A549 (cell line): ENCODE measurements at regions not wholly inside any gene's neighbourhood (a gene's known extent, or its start where the extent isn't known, plus 50 kb on each side); places are given as distances from the start of the nearest gene placed in this dataset.

ENCODE experiments used
- ATAC-seq, 2 experiments: fragments of 200-7000 bp in 1 of 2; fragments of >200 bp in 1 of 2; cut with Nextera tagmentation in 1 of 2; cut with Tn5 transposase in 1 of 2; 3 replicates each; pipeline versions ENCODE4 v1.8.0 to v1.9.1; 2018 to 2020; ENCODE audit warnings: mild to moderate bottlenecking in 1 of 2, moderate library complexity in 1 of 2
- CTCF ChIA-PET: fragments of 300-600 bp; sonication (Branson Sonifier 250); formaldehyde crosslinking; extraction: SDS; loops from one replicate; lab custom pipeline; 2021; ENCODE audit warnings: antibody characterized with exemption, inconsistent platforms; lab: Yijun Ruan, JAX
- POLR2A ChIA-PET: fragments of 350-600 bp; formaldehyde crosslinking; extraction: SDS; loops from one replicate; lab custom pipeline; 2021; ENCODE audit warnings: antibody characterized with exemption, inconsistent platforms; lab: Yijun Ruan, JAX
- DNase-seq, 2 experiments: peaks; one replicate each; pipeline versions ENCODE4 v3.0.0 to v3.0.0-alpha.2; 2011 to 2016; ENCODE audit warnings: low read depth in 1 of 2, low spot score in 1 of 2
- FAIRE-seq: peaks from 2 replicates; lab custom pipeline; 2011; peaks lifted over from hg19 to GRCh38; lab: Jason Lieb, UNC
- H3K27ac ChIP-seq, 2 experiments: fragments of >200 bp; sonication (Bioruptor Twin); formaldehyde crosslinking; 3 replicates each; pipeline ENCODE4 v1.5.1; 2016 to 2017
- H3K4me1 ChIP-seq: fragments of >200 bp; sonication (Bioruptor Twin); formaldehyde crosslinking; 3 replicates; pipeline ENCODE4 v1.6.1; 2016
- H3K4me2 ChIP-seq: fragments of >200 bp; sonication (Bioruptor Twin); formaldehyde crosslinking; 3 replicates; pipeline ENCODE4 v1.6.1; 2016
- H3K4me3 ChIP-seq: fragments of >200 bp; sonication (Bioruptor Twin); formaldehyde crosslinking; 3 replicates; pipeline ENCODE4 v1.5.1; 2016
- H3K9me3 ChIP-seq: fragments of >200 bp; sonication (Bioruptor Twin); formaldehyde crosslinking; 3 replicates; pipeline ENCODE4 v1.6.1; 2016
- CHD2 ChIP-seq: fragments of 150-350 bp; IDR thresholded peaks from 2 replicates; pipeline ENCODE4 v1.6.1; 2014; ENCODE audit warnings: low read length; ENCODE audit not compliant: partially characterized antibody
- HEYL ChIP-seq: fragments of 250-450 bp; sonication (Bioruptor Pico); IDR thresholded peaks from 2 replicates; pipeline ENCODE4 v1.8.0; 2021; ENCODE audit warnings: mild to moderate bottlenecking, moderate library complexity
- HOXB13 ChIP-seq: fragments of 250-450 bp; sonication (Bioruptor Pico); IDR thresholded peaks from 2 replicates; pipeline ENCODE4 v1.5.0; 2020; ENCODE audit warnings: low read depth, mild to moderate bottlenecking, moderate library complexity
- HOXB5 ChIP-seq: fragments of 250-450 bp; sonication (Bioruptor Pico); IDR thresholded peaks from 2 replicates; pipeline ENCODE4 v1.5.0; 2020; ENCODE audit warnings: mild to moderate bottlenecking, moderate library complexity
- MAFK ChIP-seq: fragments of 450-650 bp; IDR thresholded peaks from 2 replicates; pipeline ENCODE4 v1.6.1; 2014; ENCODE audit not compliant: partially characterized antibody
- MYC ChIP-seq: IDR thresholded peaks from 2 replicates; pipeline ENCODE4 v1.6.1; 2012; ENCODE audit warnings: mild to moderate bottlenecking, inconsistent platforms, low read length, improper control_type of control experiment, borderline replicate concordance
- NR3C1 ChIP-seq: fragments of >200 bp; sonication (Bioruptor Twin); formaldehyde crosslinking; IDR thresholded peaks from 3 replicates; pipeline ENCODE4 v1.6.1; 2017
- POLR2AphosphoS2 ChIP-seq: conservative IDR thresholded peaks from 2 replicates; pipeline ENCODE4 v1.6.1; 2012; ENCODE audit warnings: low read length, improper control_type of control experiment, inconsistent platforms
- RAD21 ChIP-seq, 2 experiments: fragments of >200 bp in 1 of 2; sonication (Bioruptor Twin) in 1 of 2; formaldehyde crosslinking in 1 of 2; IDR thresholded peaks in 1 of 2; conservative IDR thresholded peaks in 1 of 2; 2 replicates in 1 of 2; 3 replicates in 1 of 2; pipeline ENCODE4 v1.6.1; 2012 to 2018; ENCODE audit warnings: inconsistent platforms in 1 of 2
- RNF2 ChIP-seq: fragments of 200-600 bp; sonication (generic); IDR thresholded peaks from 2 replicates; pipeline ENCODE4 v1.6.1; 2016; ENCODE audit warnings: low read depth, mild to moderate bottlenecking, antibody characterized with exemption, moderate library complexity, borderline replicate concordance
- TFCP2L1 ChIP-seq: fragments of 250-450 bp; sonication (Bioruptor Pico); IDR thresholded peaks from 2 replicates; pipeline ENCODE4 v1.5.0; 2021; ENCODE audit warnings: mild to moderate bottlenecking
- TP53 ChIP-seq: fragments of 250-450 bp; sonication (Bioruptor Pico); IDR thresholded peaks from 2 replicates; pipeline ENCODE4 v1.5.0; 2021; ENCODE audit warnings: mild to moderate bottlenecking, moderate library complexity
- ZC3H11A ChIP-seq: fragments of 450-650 bp; IDR thresholded peaks from 2 replicates; pipeline ENCODE4 v1.6.1; 2014; ENCODE audit warnings: antibody characterized with exemption, mild to moderate bottlenecking
- ZFP36 ChIP-seq: fragments of 450-650 bp; IDR thresholded peaks from 2 replicates; pipeline ENCODE4 v1.6.1; 2014; ENCODE audit warnings: borderline replicate concordance; ENCODE audit not compliant: partially characterized antibody
- ZNF302 ChIP-seq: fragments of 250-450 bp; sonication (Bioruptor Pico); IDR thresholded peaks from 2 replicates; pipeline ENCODE4 v1.9.0; 2021; ENCODE audit warnings: inconsistent platforms, mild to moderate bottlenecking, moderate library complexity
- ZSCAN20 ChIP-seq: fragments of 250-450 bp; sonication (Bioruptor Pico); IDR thresholded peaks from 2 replicates; pipeline ENCODE4 v1.8.0; 2022; ENCODE audit warnings: mild to moderate bottlenecking, moderate library complexity
- WGBS: methylation state at CpG from one replicate; pipeline ENCODE4 v1.1.6; 2017; ENCODE audit errors: missing lambda C conversion rate; 5-methylcytosine and 5-hydroxymethylcytosine counted together
- TF ChIP-seq, protein P1 (sequence below): fragments of 150-350 bp; IDR thresholded peaks from 2 replicates; pipeline ENCODE4 v1.6.1; 2014; ENCODE audit warnings: low read depth, mild to moderate bottlenecking, low read length
- TF ChIP-seq, protein P2 (sequence below): fragments of 200-600 bp; sonication (generic); IDR thresholded peaks from 2 replicates; pipeline ENCODE4 v1.6.1; 2016; ENCODE audit warnings: antibody characterized with exemption, mild to moderate bottlenecking, moderate library complexity
- TF ChIP-seq, protein P3 (sequence below): fragments of 450-650 bp; IDR thresholded peaks from 2 replicates; pipeline ENCODE4 v1.6.1; 2014; ENCODE audit warnings: antibody characterized with exemption

DNA sequence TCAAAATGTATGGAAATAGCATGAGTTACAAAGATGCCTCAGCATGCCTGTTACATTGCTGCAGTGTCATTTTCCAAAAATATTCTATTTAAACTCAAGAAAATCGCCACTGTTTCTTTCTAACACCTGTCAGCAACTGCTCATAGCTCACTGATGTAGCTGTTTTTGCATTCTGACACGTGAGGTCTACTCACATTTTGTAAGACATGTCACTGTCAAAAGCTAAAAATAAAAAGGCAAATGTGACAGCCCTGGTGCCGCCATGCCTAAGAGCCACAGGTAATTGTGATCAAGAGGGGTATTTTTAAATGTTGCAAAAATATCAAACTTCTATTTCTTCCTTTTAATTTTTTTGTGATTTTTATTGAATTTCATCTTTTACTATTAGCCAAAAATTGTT lies 556.2 kb upstream of the TMPRSS15 start:
- no peak overlapping the region for H3K4me3 ChIP-seq
- TF ChIP-seq, protein P1, sequence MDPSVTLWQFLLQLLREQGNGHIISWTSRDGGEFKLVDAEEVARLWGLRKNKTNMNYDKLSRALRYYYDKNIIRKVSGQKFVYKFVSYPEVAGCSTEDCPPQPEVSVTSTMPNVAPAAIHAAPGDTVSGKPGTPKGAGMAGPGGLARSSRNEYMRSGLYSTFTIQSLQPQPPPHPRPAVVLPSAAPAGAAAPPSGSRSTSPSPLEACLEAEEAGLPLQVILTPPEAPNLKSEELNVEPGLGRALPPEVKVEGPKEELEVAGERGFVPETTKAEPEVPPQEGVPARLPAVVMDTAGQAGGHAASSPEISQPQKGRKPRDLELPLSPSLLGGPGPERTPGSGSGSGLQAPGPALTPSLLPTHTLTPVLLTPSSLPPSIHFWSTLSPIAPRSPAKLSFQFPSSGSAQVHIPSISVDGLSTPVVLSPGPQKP, result no peak
- TF ChIP-seq CHD2 (no peak), MAFK (no peak), RNF2 (no peak), ZFP36 (no peak), MYC (no peak), HEYL (CRISPR knock-in tag) (no peak), ZSCAN20 (no peak), TP53 (CRISPR knock-in tag) (no peak)
- TF ChIP-seq, protein P2, sequence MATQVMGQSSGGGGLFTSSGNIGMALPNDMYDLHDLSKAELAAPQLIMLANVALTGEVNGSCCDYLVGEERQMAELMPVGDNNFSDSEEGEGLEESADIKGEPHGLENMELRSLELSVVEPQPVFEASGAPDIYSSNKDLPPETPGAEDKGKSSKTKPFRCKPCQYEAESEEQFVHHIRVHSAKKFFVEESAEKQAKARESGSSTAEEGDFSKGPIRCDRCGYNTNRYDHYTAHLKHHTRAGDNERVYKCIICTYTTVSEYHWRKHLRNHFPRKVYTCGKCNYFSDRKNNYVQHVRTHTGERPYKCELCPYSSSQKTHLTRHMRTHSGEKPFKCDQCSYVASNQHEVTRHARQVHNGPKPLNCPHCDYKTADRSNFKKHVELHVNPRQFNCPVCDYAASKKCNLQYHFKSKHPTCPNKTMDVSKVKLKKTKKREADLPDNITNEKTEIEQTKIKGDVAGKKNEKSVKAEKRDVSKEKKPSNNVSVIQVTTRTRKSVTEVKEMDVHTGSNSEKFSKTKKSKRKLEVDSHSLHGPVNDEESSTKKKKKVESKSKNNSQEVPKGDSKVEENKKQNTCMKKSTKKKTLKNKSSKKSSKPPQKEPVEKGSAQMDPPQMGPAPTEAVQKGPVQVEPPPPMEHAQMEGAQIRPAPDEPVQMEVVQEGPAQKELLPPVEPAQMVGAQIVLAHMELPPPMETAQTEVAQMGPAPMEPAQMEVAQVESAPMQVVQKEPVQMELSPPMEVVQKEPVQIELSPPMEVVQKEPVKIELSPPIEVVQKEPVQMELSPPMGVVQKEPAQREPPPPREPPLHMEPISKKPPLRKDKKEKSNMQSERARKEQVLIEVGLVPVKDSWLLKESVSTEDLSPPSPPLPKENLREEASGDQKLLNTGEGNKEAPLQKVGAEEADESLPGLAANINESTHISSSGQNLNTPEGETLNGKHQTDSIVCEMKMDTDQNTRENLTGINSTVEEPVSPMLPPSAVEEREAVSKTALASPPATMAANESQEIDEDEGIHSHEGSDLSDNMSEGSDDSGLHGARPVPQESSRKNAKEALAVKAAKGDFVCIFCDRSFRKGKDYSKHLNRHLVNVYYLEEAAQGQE, result no peak
- TF ChIP-seq, all 56 proteins: peak for 0
- Histone ChIP-seq H3K27ac (no peak overlapping the region), H3K9me3 (no peaks in the 10 kb centered on the region), H3K4me1 (no peaks in the 10 kb centered on the region), H3K4me2 (no peak overlapping the region)
- ATAC-seq (no peak), DNase-seq (no peak), FAIRE-seq (no peak)
- POLR2A ChIA-PET, result no interaction called here
- WGBS, result 4% methylated on average over 3 of the region's 3 CpGs
- CTCF ChIA-PET, result no interaction called here

DNA sequence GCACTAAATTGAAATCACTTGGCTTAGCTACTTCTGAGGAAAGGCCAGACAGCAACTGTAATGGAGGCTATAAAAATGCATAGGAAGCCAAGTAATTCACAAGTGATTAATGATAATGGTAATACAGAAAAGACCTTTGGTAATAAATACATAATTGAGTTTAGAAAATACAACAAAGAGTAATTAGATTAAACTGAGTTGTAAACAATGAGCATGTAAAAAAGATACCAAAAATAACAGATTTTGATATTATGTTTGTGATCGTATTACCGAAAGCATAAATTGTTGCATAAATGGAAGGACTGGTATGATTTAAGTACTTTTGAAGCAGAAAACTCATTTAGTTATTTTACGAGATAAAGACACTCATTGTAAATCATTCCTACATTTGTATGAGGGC lies 556.7 kb upstream of the TMPRSS15 start:
- 59% methylated on average over 3 of the region's 3 CpGs for WGBS
- Histone ChIP-seq H3K27ac (no peak overlapping the region), H3K9me3 (no peaks in the 10 kb centered on the region), H3K4me2 (no peak overlapping the region), H3K4me1 (no peaks in the 10 kb centered on the region), H3K4me3 (no peak overlapping the region)
- DNase-seq (no peak), FAIRE-seq (no peak), ATAC-seq (no peak)
- TF ChIP-seq NR3C1 (no peak), ZC3H11A (no peak), HOXB5 (CRISPR knock-in tag) (no peak), ZFP36 (no peak), HOXB13 (CRISPR knock-in tag) (no peak)
- TF ChIP-seq, protein P1, result no peak
- POLR2A ChIA-PET, result no interaction called here
- CTCF ChIA-PET, result no interaction called here

DNA sequence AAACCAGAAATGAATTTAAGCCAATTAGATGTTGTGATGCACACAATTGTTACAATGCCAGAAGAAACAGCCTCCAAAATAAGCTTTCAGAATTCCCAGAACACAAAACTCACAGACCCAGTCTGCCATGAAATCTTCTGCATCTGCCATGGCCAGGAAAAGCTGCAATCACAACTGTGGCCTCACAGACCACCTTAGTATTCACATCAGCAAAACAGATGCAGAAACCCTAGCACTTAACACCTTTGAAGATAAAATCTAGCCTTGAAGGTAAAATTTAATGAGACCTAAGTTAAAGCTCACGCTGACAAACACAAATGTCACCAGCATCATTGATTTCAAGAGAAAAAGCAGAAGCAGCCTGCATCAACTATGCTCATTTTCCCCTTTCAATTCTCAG lies 566.8 kb upstream of the TMPRSS15 start:
- TF ChIP-seq HOXB13 (CRISPR knock-in tag) (no peak), MAFK (no peak), RAD21 (conservative IDR thresholded peaks at IDR 0.05 in 1 of 2, IDR thresholded peaks at IDR 0.05 in 1 of 2) (no peak), TFCP2L1 (no peak), ZNF302 (no peak), POLR2AphosphoS2 (no peak), TP53 (CRISPR knock-in tag) (no peak)
- TF ChIP-seq, protein P3, sequence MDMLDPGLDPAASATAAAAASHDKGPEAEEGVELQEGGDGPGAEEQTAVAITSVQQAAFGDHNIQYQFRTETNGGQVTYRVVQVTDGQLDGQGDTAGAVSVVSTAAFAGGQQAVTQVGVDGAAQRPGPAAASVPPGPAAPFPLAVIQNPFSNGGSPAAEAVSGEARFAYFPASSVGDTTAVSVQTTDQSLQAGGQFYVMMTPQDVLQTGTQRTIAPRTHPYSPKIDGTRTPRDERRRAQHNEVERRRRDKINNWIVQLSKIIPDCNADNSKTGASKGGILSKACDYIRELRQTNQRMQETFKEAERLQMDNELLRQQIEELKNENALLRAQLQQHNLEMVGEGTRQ, result no peak
- TF ChIP-seq, all 56 proteins: peak for 0
- ChIA-PET CTCF (no interaction called here), POLR2A (no interaction called here)
- Histone ChIP-seq H3K4me2 (no peak overlapping the region), H3K4me1 (no peaks in the 10 kb centered on the region), H3K4me3 (no peak overlapping the region), H3K9me3 (no peaks in the 10 kb centered on the region), H3K27ac (no peak overlapping the region)
- 8% methylated on average over 1 of the region's 1 CpG for WGBS
- DNase-seq (no peak), FAIRE-seq (no peak), ATAC-seq (no peak)
